Common myeloid progenitor, CD34-positive (primary cell): ENCODE measurements at regions not wholly inside any gene's neighbourhood (a gene's known extent, or its start where the extent isn't known, plus 50 kb on each side); places are given as distances from the start of the nearest gene placed in this dataset.
"Not testable (repeated sequence)": the region's sequence is repeated elsewhere in the genome, so short reads cannot be mapped to it uniquely, and the experiment has no call there.

Experiments
- CTCF ChIA-PET: fragments of 350-600 bp; sonication (Branson Sonifier 250); formaldehyde crosslinking; loops from one replicate; lab custom pipeline; 2021; ENCODE audit warnings: antibody characterized with exemption; lab: Charles Lee
- POLR2A ChIA-PET: fragments of 350-600 bp; sonication (Branson Sonifier 250); formaldehyde crosslinking; loops from one replicate; lab custom pipeline; 2021; ENCODE audit warnings: antibody characterized with exemption; lab: Charles Lee
- DNase-seq, 3 donors: peaks; one replicate each; pipeline versions ENCODE4 v3.0.0 to v3.0.0-alpha.2; 2013
- H3K27ac ChIP-seq, 2 experiments: 1 replicate in 1 of 2; 2 replicates in 1 of 2; pipeline ENCODE4 v1.7.0; 2013; ENCODE audit warnings: inconsistent platforms in 2 of 2, low read length in 2 of 2, mild to moderate bottlenecking in 2 of 2, low read depth in 1 of 2, moderate library complexity in 1 of 2; ENCODE audit not compliant: severe bottlenecking in 2 of 2, insufficient read depth in 1 of 2, poor library complexity in 1 of 2
- H3K27me3 ChIP-seq, 5 experiments: replicated peaks in 2 of 5; 1 replicate in 3 of 5; 2 replicates in 2 of 5; pipeline versions ENCODE4 v1.6.1 to v1.7.0; 2013; ENCODE audit warnings: low read length in 4 of 5, mild to moderate bottlenecking in 2 of 5, moderate library complexity in 2 of 5, inconsistent platforms in 1 of 5; ENCODE audit not compliant: insufficient read depth in 5 of 5, control insufficient read depth in 4 of 5
- H3K36me3 ChIP-seq, 4 experiments: 1 replicate in 2 of 4; 2 replicates in 2 of 4; pipeline versions ENCODE4 v1.6.1 to v1.7.0; 2013; ENCODE audit warnings: low read length in 3 of 4, control low read depth in 1 of 4, mild to moderate bottlenecking in 1 of 4; ENCODE audit not compliant: control insufficient read depth in 4 of 4, insufficient read depth in 4 of 4
- H3K4me1 ChIP-seq, 4 experiments: 1 replicate in 3 of 4; 2 replicates in 1 of 4; pipeline versions ENCODE4 v1.6.1 to v1.7.1; 2013; ENCODE audit warnings: low read length in 3 of 4, mild to moderate bottlenecking in 3 of 4, control low read depth in 1 of 4, inconsistent platforms in 1 of 4, moderate library complexity in 1 of 4; ENCODE audit not compliant: control insufficient read depth in 4 of 4, insufficient read depth in 4 of 4; ENCODE audit errors: control extremely low read depth in 1 of 4
- H3K4me3 ChIP-seq, 7 experiments: 1 replicate in 4 of 7; 2 replicates in 3 of 7; pipeline versions ENCODE4 v1.5.1 to v1.7.0; 2013; ENCODE audit warnings: mild to moderate bottlenecking in 7 of 7, low read length in 6 of 7, moderate library complexity in 6 of 7, inconsistent platforms in 2 of 7, low read depth in 2 of 7, control low read depth in 1 of 7; ENCODE audit not compliant: insufficient read depth in 4 of 7, control insufficient read depth in 1 of 7; ENCODE audit errors: extremely low read depth in 1 of 7
- H3K9me3 ChIP-seq, 5 experiments: 1 replicate in 4 of 5; 2 replicates in 1 of 5; pipeline versions ENCODE4 v1.6.1 to v1.7.1; 2013; ENCODE audit warnings: low read length in 4 of 5, mild to moderate bottlenecking in 2 of 5, inconsistent platforms in 1 of 5, low read depth in 1 of 5, moderate library complexity in 1 of 5; ENCODE audit not compliant: control insufficient read depth in 4 of 5, insufficient read depth in 2 of 5; ENCODE audit errors: control extremely low read depth in 1 of 5
- WGBS: methylation state at CpG from one replicate; pipeline ENCODE4 v1.1.5; 2013; ENCODE audit not compliant: insufficient coverage; 5-methylcytosine and 5-hydroxymethylcytosine counted together

GRCh38 chr16:26709754-26710153, 357.0 kb upstream of the C16orf82 start:
- H3K4me3 ChIP-seq: no peak overlapping the region
- 92% methylated on average over 2 of the region's 2 CpGs for WGBS
- H3K4me1 ChIP-seq: no peaks in the 10 kb centered on the region
- POLR2A ChIA-PET: no interaction called here
- no peaks in the 10 kb centered on the region for H3K27me3 ChIP-seq
- no peaks in the 10 kb centered on the region for H3K36me3 ChIP-seq
- DNase-seq: no peak
- no peak overlapping the region for H3K27ac ChIP-seq
- no peaks in the 10 kb centered on the region for H3K9me3 ChIP-seq
- CTCF ChIA-PET: no interaction called here

DNA sequence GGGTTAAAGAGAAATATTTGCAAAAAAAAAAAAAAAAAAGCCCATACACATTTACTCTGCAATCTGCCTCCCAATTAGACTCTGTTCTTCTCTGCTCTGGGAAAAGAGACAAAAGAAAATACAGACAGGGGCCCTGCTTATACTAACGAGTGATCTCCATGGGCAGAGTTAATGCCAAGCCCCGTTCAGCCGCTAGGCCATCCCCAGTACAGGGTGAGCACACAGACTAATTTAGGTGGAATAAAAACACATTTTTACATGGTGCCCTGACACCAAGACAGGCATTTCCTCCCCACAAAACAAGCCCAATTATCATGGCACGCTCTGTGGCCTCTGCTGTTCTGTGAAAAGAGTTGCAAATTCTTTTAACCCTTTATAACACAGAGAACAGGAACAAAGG, 356.3 kb upstream of the C16orf82 start:
- no peaks in the 10 kb centered on the region for H3K9me3 ChIP-seq
- POLR2A ChIA-PET: no interaction called here
- CTCF ChIA-PET: no interaction called here
- no peaks in the 10 kb centered on the region for H3K36me3 ChIP-seq
- H3K4me1 ChIP-seq: no peaks in the 10 kb centered on the region
- no peak overlapping the region for H3K4me3 ChIP-seq
- no peak overlapping the region for H3K27ac ChIP-seq
- no peak for DNase-seq
- no peaks in the 10 kb centered on the region for H3K27me3 ChIP-seq
- WGBS: 83% methylated on average over 3 of the region's 4 CpGs

DNA sequence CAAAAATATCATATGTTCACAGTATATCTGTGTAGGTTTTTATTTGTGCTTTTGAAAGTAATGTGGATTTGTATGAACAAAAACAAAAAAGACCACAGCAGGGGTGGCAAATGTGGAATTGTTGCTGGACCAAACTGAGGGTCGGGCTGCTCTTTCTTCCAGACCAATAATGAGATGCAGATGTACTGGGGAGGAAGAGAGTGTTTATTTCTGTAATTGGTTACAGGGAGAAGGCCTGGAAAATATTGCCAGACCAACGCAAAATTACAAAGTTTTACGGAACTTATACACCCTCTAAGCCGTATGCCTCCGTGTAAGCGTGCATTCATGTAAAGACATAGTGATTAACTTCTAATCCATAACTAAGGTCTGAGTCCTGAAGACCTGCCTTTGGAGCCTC, 353.9 kb upstream of the C16orf82 start:
- no peak overlapping the region for H3K4me3 ChIP-seq
- ChIA-PET POLR2A (no interaction called here), CTCF (no interaction called here)
- H3K36me3 ChIP-seq: no peaks in the 10 kb centered on the region
- no peaks in the 10 kb centered on the region for H3K9me3 ChIP-seq
- 93% methylated on average over 6 of the region's 6 CpGs for whole genome bisulfite sequencing
- no peak for DNase-seq
- no peak overlapping the region for H3K27ac ChIP-seq
- no peaks in the 10 kb centered on the region for H3K4me1 ChIP-seq
- H3K27me3 ChIP-seq: no peaks in the 10 kb centered on the region

GRCh38 chr16:26715969-26716368, 350.8 kb upstream of the C16orf82 start:
- Histone ChIP-seq H3K27me3 (no peaks in the 10 kb centered on the region), H3K27ac (no peak overlapping the region), H3K36me3 (no peaks in the 10 kb centered on the region), H3K4me1 (no peaks in the 10 kb centered on the region), H3K9me3 (no peaks in the 10 kb centered on the region), H3K4me3 (no peak overlapping the region)
- ChIA-PET CTCF (no interaction called here), POLR2A (no interaction called here)
- no CpG with 5 or more reads among the region's 1 CpG for WGBS
- no peak for DNase-seq

DNA sequence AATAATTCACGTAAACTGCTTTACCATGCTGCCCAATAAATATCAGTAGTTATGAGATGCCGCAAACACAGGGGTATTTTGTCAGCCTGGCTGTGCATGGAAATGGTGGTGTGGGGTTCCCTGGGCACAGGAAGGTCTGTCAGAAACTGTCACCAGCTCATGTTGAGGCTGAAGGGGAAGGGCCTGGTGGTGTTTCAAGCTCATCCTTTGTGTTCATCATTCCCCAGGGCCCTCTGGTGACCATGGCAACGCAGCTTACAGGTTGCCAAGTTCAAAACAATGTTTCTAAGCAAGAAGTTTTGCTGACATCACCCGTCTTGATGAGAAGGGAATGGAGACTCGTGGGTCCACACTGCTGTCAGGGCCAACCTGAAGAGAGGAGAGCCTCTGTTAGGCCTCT, 348.9 kb upstream of the C16orf82 start:
- 80% methylated on average over 1 of the region's 5 CpGs for WGBS
- Histone ChIP-seq H3K27ac (no peak overlapping the region), H3K36me3 (no peaks in the 10 kb centered on the region), H3K9me3 (no peaks in the 10 kb centered on the region), H3K4me1 (no peaks in the 10 kb centered on the region), H3K4me3 (no peak overlapping the region), H3K27me3 (no peaks in the 10 kb centered on the region)
- no peak for DNase-seq
- ChIA-PET POLR2A (no interaction called here), CTCF (no interaction called here)

DNA sequence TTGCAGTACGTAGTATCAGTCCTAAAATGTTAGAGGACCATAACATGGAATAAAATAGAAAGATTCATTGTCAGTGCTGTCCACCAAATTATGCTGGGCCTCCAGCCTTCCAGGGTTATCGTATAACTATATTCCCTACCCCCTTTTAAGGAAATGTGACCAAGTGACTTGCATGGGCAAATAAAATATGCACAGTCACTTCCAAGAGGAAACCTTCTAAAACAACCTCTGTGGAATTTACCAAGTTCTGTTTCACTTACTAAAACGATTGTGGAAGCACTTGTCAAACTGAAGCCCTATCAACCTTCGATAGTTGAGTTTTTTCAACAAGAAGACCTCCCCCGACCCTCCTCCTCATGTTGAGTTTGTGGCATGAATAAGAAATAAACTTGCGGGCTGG, 345.4 kb upstream of the C16orf82 start:
- Histone ChIP-seq H3K4me3 (no peak overlapping the region), H3K9me3 (no peaks in the 10 kb centered on the region), H3K36me3 (no peaks in the 10 kb centered on the region), H3K4me1 (no peaks in the 10 kb centered on the region), H3K27me3 (no peaks in the 10 kb centered on the region), H3K27ac (no peak overlapping the region)
- POLR2A ChIA-PET: no interaction called here
- no peak for DNase-seq
- CTCF ChIA-PET: no interaction called here
- 100% methylated on average over 1 of the region's 6 CpGs for WGBS

DNA sequence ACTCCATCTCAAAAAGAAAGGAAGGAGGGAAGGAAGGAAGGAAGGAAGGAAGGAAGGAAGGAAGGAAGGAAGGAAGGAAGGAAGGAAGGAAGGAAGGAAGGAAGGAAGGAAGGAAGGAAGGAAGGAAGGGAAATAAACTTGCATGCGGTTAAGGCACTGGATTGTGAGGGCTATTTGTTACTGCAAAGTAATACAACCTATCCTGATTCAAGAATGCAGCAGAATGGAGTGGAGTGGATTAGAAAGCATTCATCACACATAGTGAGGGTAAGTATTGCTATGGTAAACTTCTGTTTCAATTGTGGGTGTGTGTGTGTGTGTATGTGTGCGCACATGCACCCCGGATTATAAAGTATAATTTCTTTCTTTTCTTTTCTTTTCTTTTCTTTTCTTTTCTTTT, 344.8 kb upstream of the C16orf82 start:
- H3K4me1 ChIP-seq, H3K27me3 ChIP-seq, H3K36me3 ChIP-seq, H3K27ac ChIP-seq, H3K9me3 ChIP-seq, CTCF ChIA-PET, DNase-seq, POLR2A ChIA-PET, H3K4me3 ChIP-seq: not testable (repeated sequence)
- WGBS: no CpG with 5 or more reads among the region's 3 CpGs
